K562 (cell line): ENCODE measurements at regions not wholly inside any gene's neighbourhood (a gene's known extent, or its start where the extent isn't known, plus 50 kb on each side); places are given as distances from the start of the nearest gene placed in this dataset.

ENCODE experiments used
- ATAC-seq: fragments of 200-7000 bp; cut with Tn5 transposase; 3 replicates; pipeline ENCODE4 v1.9.1; 2020; ENCODE audit warnings: moderate library complexity
- BruUV-seq: library from RNA; stranded (reverse); fragments of 400-500 nt; replicated peaks from 2 replicates; lab custom pipeline; 2021; lab: Mats Ljungman, UMichigan
- CTCF ChIA-PET: fragments of 300-600 bp; formaldehyde crosslinking; extraction: SDS; loops from one replicate; lab custom pipeline; 2021; ENCODE audit warnings: low intra/inter-chr PET ratio; lab: Yijun Ruan, JAX
- POLR2A ChIA-PET: fragments of 300-600, 350-650 bp; sonication (Branson Sonifier 250); formaldehyde crosslinking; extraction: SDS; loops from one replicate; lab custom pipeline; 2021; ENCODE audit warnings: antibody characterized with exemption, inconsistent platforms; lab: Yijun Ruan, JAX
- DNase-seq, 4 experiments: peaks; one replicate each; pipeline versions ENCODE4 v3.0.0 to v3.0.0-alpha.2; 2011 to 2018; ENCODE audit warnings: low spot score in 3 of 4, mixed read lengths in 3 of 4; ENCODE audit errors: extremely low read depth in 1 of 4
- FAIRE-seq: peaks from 2 replicates; lab custom pipeline; 2011; peaks lifted over from hg19 to GRCh38; lab: Jason Lieb, UNC
- H2AFZ ChIP-seq: 2 replicates; pipeline ENCODE4 v1.6.0; 2011; ENCODE audit warnings: low read depth, low read length, control low read depth, inconsistent platforms
- H3K27ac ChIP-seq: fragments of 200-600 bp; 3 replicates; pipeline ENCODE4 v1.8.0; 2011; ENCODE audit warnings: low read depth, mild to moderate bottlenecking, control low read depth, inconsistent platforms, low read length, moderate library complexity, mixed read lengths; ENCODE audit errors: extremely low read depth
- H3K27me3 ChIP-seq, 2 experiments: fragments of 300-600 bp in 1 of 2; 2 replicates in 1 of 2; 3 replicates in 1 of 2; pipeline versions ENCODE4 v1.6.0 to v1.8.0; 2011; ENCODE audit warnings: inconsistent platforms in 2 of 2, low read length in 2 of 2, mild to moderate bottlenecking in 1 of 2, mixed read lengths in 1 of 2, moderate library complexity in 1 of 2; ENCODE audit not compliant: control insufficient read depth in 2 of 2, insufficient read depth in 2 of 2
- H3K36me3 ChIP-seq: fragments of 300-600 bp; 3 replicates; pipeline ENCODE4 v1.8.0; 2011; ENCODE audit warnings: mild to moderate bottlenecking, low read length, inconsistent platforms; ENCODE audit not compliant: control insufficient read depth, insufficient read depth
- H3K4me1 ChIP-seq, 2 experiments: fragments of 200-600 bp in 1 of 2; replicated peaks in 1 of 2; 2 replicates in 1 of 2; 3 replicates in 1 of 2; pipeline versions ENCODE4 v1.5.1 to v1.8.0; 2011; ENCODE audit warnings: inconsistent platforms in 2 of 2, low read length in 2 of 2, mild to moderate bottlenecking in 1 of 2, mixed read lengths in 1 of 2, moderate library complexity in 1 of 2; ENCODE audit not compliant: control insufficient read depth in 2 of 2, insufficient read depth in 2 of 2
- H3K4me2 ChIP-seq: 2 replicates; pipeline ENCODE4 v1.6.1; 2011; ENCODE audit warnings: low read length, control low read depth, inconsistent platforms, mixed read lengths; ENCODE audit not compliant: insufficient read depth
- H3K4me3 ChIP-seq: fragments of 200-600 bp; sonication (generic), shearing (Covaris generic); 2 replicates; pipeline ENCODE4 v1.5.1; 2016; ENCODE audit warnings: control low read depth, inconsistent platforms
- H3K79me2 ChIP-seq: fragments of 200-600 bp; 3 replicates; pipeline ENCODE4 v1.8.0; 2011; ENCODE audit warnings: low read length, inconsistent platforms; ENCODE audit not compliant: control insufficient read depth, insufficient read depth
- H3K9ac ChIP-seq, 2 experiments: 2 replicates each; pipeline versions ENCODE4 v1.6.0 to v1.6.1; 2011; ENCODE audit warnings: low read depth in 2 of 2, low read length in 2 of 2, control low read depth in 1 of 2, inconsistent platforms in 1 of 2, mild to moderate bottlenecking in 1 of 2, mixed read lengths in 1 of 2; ENCODE audit not compliant: insufficient read depth in 1 of 2
- H3K9me1 ChIP-seq: one replicate; pipeline ENCODE4 v1.6.0; 2011; ENCODE audit warnings: inconsistent platforms, mild to moderate bottlenecking, low read length, moderate library complexity; ENCODE audit not compliant: control insufficient read depth, insufficient read depth
- H3K9me3 ChIP-seq: replicated peaks from 2 replicates; pipeline ENCODE4 v1.5.1; 2011; ENCODE audit warnings: low read depth, low read length, inconsistent platforms; ENCODE audit not compliant: control insufficient read depth, insufficient read depth
- H4K20me1 ChIP-seq: replicated peaks from 2 replicates; pipeline ENCODE4 v1.6.1; 2011; ENCODE audit warnings: low read length, inconsistent platforms, mixed read lengths; ENCODE audit not compliant: control insufficient read depth, insufficient read depth
- CHAMP1 ChIP-seq: fragments of 450-650 bp; IDR thresholded peaks from 2 replicates; pipeline ENCODE4 v1.6.1; 2016; ENCODE audit warnings: mild to moderate bottlenecking
- CSDE1 ChIP-seq, 2 experiments: fragments of 450-650 bp; IDR thresholded peaks; 2 replicates each; pipeline ENCODE4 v1.6.1; 2016; ENCODE audit warnings: mild to moderate bottlenecking in 1 of 2
- FOXJ2 ChIP-seq: fragments of 200-800 bp; sonication (Bioruptor generic); IDR thresholded peaks from 2 replicates; pipeline ENCODE4 v1.6.1; 2016; ENCODE audit warnings: missing genetic modification characterization, missing compliant biosample characterization
- MEIS2 ChIP-seq: fragments of 450-650 bp; IDR thresholded peaks from 2 replicates; pipeline ENCODE4 v1.6.1; 2014; ENCODE audit warnings: mild to moderate bottlenecking; ENCODE audit not compliant: partially characterized antibody
- NFXL1 ChIP-seq: fragments of 450-650 bp; formaldehyde crosslinking; IDR thresholded peaks from 2 replicates; pipeline ENCODE4 v1.4.0; 2021; ENCODE audit warnings: mild to moderate bottlenecking
- RFX5 ChIP-seq: IDR thresholded peaks from 2 replicates; pipeline ENCODE4 v1.6.1; 2011; ENCODE audit warnings: low read depth, mild to moderate bottlenecking, improper control_type of control experiment, low read length
- WGBS: fragments of 100-300 bp; shearing (Covaris generic); methylation state at CpG from one replicate; pipeline ENCODE4 v1.1.6; 2016; ENCODE audit warnings: low coverage, mixed read lengths; ENCODE audit not compliant: insufficient coverage; ENCODE audit errors: missing lambda C conversion rate; 5-methylcytosine and 5-hydroxymethylcytosine counted together
- in situ Hi-C: fragments of 300-500 bp; cut with MboI; formaldehyde crosslinking; loops from 4 replicates; pipeline ENCODE4 v1.15.0; 2018; ENCODE audit warnings: inconsistent platforms, mixed read lengths
- intact Hi-C: fragments of 100-400 bp; cut with micrococcal nuclease; formaldehyde crosslinking; loops from 2 replicates; pipeline ENCODE4 v1.14.2; 2022
- TF ChIP-seq, protein P1 (sequence below), 2 experiments: IDR thresholded peaks in 1 of 2; conservative IDR thresholded peaks in 1 of 2; 2 replicates each; pipeline ENCODE4 v1.6.1; 2016; ENCODE audit warnings: low read depth in 2 of 2, mild to moderate bottlenecking in 1 of 2, missing compliant biosample characterization in 1 of 2, missing genetic modification characterization in 1 of 2, moderate library complexity in 1 of 2

DNA sequence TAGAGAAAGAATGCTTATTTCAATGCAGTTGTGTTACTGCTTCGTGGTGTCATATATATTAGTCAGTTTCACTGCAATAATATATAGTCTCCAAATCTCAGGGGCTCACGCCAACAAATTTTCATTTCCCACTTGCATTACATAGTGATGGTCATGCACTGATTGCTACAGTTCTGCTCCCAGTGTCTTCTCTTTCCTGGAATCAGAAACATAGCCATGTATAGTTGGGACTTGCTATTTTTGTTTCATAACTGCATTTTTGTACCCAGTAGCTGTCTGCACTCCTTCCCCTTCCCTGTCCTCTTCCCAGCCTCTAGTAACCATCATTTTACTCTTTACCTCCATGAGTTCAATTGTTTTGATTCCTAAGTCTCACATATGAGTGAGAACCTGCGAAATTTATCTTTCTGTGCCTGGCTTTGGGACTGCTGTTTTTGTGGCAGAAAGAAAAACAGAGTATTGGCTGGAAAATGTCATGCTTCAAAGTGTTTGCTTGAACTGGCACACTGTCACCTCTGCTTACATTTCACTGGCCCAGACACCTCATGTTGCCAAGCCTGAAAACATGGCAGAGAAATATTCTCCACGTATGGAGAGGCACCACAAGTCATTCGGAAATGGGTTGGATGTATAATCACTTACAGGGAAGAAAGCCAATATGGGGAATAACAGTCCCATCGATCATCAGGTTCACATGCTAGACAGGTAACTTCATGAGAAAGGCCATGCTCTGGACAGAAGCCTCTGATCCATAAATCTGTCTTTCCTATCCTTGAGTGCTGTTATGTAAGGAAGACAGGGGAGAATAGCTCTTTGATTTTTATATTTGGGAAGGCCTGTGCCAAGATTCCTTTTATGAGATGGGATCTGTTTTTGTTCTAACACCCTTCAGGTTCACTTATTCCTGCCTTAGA, 60.4 kb upstream of the BACH1 start:
- in situ Hi-C loops (no loop called here), intact Hi-C loops (loop anchor here (10.0 kb wide), 1 partner anchor 606 kb away; no protein-coding TSS in a partner anchor)
- H3K27me3 ChIP-seq: peaks cover 13 to 19% of the 10 kb centered on the region in 2 experiments
- DNase-seq (no peak), FAIRE-seq (no peak), ATAC-seq (no peak)
- ChIA-PET CTCF (no interaction called here), POLR2A (interaction anchor here (1.1 kb wide), 1 partner anchor 9 kb away, joined by 4 read pairs; no protein-coding TSS in a partner anchor)
- H3K9me3 ChIP-seq: no peaks in the 10 kb centered on the region
- H3K79me2 ChIP-seq: no peaks in the 10 kb centered on the region
- no peaks in the 10 kb centered on the region for H3K4me1 ChIP-seq
- H3K36me3 ChIP-seq: no peaks in the 10 kb centered on the region
- H3K27ac ChIP-seq: no peak overlapping the region
- under 1% methylated on average over 6 of the region's 6 CpGs for WGBS
- BruUV-seq: no TSS peak
- no peak overlapping the region for H2AFZ ChIP-seq
- H3K4me2 ChIP-seq: no peak overlapping the region
- H3K9ac ChIP-seq: no peak overlapping the region
- no peak overlapping the region for H3K4me3 ChIP-seq
- TF ChIP-seq, protein P1, sequence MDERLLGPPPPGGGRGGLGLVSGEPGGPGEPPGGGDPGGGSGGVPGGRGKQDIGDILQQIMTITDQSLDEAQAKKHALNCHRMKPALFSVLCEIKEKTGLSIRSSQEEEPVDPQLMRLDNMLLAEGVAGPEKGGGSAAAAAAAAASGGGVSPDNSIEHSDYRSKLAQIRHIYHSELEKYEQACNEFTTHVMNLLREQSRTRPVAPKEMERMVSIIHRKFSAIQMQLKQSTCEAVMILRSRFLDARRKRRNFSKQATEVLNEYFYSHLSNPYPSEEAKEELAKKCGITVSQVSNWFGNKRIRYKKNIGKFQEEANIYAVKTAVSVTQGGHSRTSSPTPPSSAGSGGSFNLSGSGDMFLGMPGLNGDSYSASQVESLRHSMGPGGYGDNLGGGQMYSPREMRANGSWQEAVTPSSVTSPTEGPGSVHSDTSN (CRISPR knock-in tag; IDR thresholded peaks at IDR 0.05; ENCODE audit: low read depth): no peak
- TF ChIP-seq, protein P1 (tag; conservative IDR thresholded peaks at IDR 0.05; ENCODE audit: low read depth): peak; percentile 24; the same call in 1 of the 2 replicates
- TF ChIP-seq MEIS2: peak; percentile 14
- TF ChIP-seq FOXJ2 (tag): 0 out of 2 replicates have a peak, but pooled peaks have one; percentile 33
- no peak for TF ChIP-seq CSDE1 (IDR thresholded peaks at IDR 0.05)
- no peak for TF ChIP-seq NFXL1 (CRISPR knock-in tag)
- TF ChIP-seq RFX5: no peak
- TF ChIP-seq CHAMP1: no peak
- no peaks in the 10 kb centered on the region for H3K9me1 ChIP-seq
- H4K20me1 ChIP-seq: no peaks in the 10 kb centered on the region
